ENCODE measurements at regions not wholly inside any gene's neighbourhood (a gene's known extent, or its start where the extent isn't known, plus 50 kb on each side); places are given as distances from the start of the nearest gene placed in this dataset.

DNA sequence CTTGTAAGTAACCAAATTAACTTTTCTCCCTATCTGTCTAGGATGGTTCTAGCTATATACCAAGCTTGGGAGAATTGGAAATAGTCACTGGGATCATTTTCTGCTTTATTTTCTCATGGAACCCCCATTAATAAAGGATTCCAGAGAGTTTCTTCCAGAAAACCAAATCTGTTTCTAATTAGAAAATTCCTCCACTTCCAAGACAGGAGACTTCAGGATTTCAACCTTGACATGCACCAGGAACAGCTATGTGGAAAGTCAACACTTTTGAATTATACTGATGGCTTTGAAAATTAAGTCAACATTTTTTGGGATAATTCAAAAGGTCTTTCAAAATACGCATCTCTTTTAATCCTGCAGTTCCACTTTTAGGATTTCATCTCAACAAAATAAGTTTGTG lies 138.3 kb downstream of the MEX3B start:
- FAIRE-seq = no peak

DNA sequence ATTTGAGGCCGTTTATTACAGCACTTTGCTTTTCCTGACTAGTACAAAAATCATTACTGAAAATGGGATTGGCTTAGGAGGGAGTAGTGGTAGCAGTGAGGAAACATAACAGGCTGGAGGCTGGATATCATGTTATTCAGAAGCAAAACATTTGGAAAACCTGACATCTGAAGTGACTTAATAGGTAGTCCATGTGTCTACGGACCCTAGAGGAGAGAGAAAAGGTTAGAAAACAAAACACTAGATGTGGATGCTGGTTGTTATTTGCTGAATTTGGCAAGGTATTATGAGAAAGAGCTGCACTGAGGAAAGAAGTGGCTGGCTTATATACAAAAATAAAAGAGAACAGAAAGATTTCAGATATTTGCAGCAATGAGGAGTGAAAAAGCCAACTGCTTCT lies 139.9 kb downstream of the MEX3B start:
- DNase-seq (ENCODE audit: insufficient read length, low spot score) = no peak
- TF ChIP-seq, protein P1, sequence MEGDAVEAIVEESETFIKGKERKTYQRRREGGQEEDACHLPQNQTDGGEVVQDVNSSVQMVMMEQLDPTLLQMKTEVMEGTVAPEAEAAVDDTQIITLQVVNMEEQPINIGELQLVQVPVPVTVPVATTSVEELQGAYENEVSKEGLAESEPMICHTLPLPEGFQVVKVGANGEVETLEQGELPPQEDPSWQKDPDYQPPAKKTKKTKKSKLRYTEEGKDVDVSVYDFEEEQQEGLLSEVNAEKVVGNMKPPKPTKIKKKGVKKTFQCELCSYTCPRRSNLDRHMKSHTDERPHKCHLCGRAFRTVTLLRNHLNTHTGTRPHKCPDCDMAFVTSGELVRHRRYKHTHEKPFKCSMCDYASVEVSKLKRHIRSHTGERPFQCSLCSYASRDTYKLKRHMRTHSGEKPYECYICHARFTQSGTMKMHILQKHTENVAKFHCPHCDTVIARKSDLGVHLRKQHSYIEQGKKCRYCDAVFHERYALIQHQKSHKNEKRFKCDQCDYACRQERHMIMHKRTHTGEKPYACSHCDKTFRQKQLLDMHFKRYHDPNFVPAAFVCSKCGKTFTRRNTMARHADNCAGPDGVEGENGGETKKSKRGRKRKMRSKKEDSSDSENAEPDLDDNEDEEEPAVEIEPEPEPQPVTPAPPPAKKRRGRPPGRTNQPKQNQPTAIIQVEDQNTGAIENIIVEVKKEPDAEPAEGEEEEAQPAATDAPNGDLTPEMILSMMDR (IDR thresholded peaks at IDR 0.05; ENCODE audit: insufficient read depth, missing control alignments) = no peak
- no peak for FAIRE-seq

More for the DNA sequence above, 138.3 kb downstream of the MEX3B start:
- DNase-seq (ENCODE audit: insufficient read length, low spot score) = no peak
- TF ChIP-seq, protein P1 (IDR thresholded peaks at IDR 0.05; ENCODE audit: insufficient read depth, missing control alignments) = no peak

DNA sequence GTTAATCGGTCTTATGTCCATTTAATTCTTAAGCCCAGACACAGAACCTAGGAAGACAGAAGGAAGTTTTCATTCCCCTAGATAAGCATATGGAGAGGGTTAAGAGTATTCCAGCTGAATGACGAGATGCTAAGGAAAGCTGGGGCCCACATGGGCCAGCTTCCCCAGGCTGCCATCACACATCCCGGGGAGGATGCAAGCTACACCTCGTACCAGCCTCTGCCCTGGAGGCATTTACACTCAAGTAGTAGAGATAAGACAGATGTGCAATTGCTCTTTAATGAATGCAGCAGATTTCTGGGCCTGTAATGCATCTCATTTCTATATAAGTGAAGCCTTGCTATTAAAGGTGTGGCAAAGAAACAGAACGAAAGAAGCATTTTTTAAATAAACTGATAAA lies 144.5 kb downstream of the MEX3B start:
- no peak for FAIRE-seq
- no peak for DNase-seq (ENCODE audit: insufficient read length, low spot score)
- TF ChIP-seq, protein P1 (IDR thresholded peaks at IDR 0.05; ENCODE audit: insufficient read depth, missing control alignments) = no peak

DNA sequence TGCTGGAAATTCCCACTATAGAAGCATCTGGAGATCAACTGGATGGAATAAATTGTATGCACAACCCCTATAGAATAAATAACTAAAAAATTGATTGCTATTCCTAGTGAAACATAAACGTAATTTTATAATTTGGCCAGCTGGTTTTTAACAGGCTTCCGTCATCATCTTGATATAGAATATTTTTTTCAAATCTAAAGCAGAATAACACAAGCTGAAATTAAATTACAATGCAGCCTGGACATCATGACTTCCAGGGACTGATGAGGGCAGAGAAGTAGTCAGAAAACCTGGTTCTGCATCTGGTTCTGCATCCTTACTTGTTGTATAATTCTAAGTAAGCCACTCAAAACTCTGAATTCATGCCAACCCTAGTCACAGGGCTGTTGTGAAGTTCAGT lies 146.1 kb downstream of the MEX3B start:
- DNase-seq (ENCODE audit: insufficient read length, low spot score) (no peak), FAIRE-seq (no peak)
- TF ChIP-seq, protein P1 (IDR thresholded peaks at IDR 0.05; ENCODE audit: insufficient read depth, missing control alignments) = no peak

DNA sequence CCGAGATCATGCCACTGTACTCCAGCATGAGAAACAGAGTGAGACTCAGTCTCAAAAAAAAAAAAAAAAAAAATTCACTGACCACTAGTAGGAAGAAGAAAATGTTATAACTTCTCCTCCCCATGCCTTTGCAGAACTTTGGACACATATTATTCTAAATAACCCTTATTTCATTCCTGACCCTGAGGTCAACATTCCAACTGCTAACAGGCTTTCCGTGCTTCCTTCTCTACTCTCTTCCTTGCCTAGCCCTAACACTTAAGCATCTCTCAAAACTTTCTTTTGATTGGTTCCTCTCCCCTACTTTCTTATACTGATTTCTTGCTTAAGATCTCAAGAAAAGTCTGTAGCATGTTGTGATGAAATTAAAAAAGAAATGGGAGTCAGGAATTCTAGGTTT lies 146.8 kb downstream of the MEX3B start:
- FAIRE-seq (no peak), DNase-seq (ENCODE audit: insufficient read length, low spot score) (no peak)
- TF ChIP-seq, protein P1 (IDR thresholded peaks at IDR 0.05; ENCODE audit: insufficient read depth, missing control alignments) = no peak

DNA sequence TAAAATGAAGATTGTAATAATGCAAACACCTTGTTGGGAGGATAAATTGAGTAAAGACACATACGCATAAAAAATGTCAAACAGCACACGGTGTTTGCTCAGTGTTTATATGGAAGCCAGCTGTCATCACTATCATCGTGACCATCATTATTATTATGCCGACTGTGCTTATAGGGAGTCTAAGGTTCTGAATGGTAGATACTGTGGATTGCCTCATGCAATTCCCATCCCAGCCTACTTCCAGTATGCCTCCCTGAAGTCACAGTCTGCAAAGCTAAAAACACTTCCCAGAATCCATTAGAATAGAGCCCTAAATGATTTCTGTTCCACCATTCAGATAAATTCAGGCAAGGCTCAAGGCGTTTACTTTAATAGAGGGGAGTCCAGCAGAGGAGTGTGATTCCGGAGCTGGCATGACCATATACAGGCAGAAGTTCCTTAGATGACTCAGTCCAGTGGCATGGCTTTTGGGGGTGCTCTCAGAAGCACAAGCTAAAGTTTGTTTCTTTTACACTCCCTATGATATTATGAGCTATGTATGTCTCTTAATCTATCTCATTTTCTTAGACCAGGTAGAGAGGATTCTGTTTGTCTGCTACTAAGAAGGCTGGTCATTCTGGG lies 148.7 kb downstream of the MEX3B start:
- DNase-seq (ENCODE audit: insufficient read length, low spot score) (no peak), FAIRE-seq (no peak)
- TF ChIP-seq, protein P1 (IDR thresholded peaks at IDR 0.05; ENCODE audit: insufficient read depth, missing control alignments) = no peak

DNA sequence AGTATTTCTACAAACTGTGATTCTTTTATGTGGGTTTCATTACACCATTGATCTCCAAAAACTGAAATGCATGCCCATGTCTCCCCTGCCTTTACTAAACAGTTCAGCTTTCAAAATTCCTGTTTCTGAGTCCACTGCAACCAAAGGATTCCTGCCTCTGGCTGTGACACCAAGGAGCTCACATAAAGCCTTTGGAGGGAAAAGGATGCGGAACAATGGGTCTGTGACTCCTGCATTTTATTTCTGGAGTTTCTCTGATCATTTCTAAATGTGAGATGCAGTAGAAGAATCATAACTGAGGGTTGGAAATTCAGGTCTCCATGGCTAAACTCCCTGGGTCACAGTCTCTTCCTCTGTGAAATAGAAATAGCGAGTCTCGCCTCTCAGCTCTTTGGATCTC lies 149.5 kb downstream of the MEX3B start:
- TF ChIP-seq, protein P1 (IDR thresholded peaks at IDR 0.05; ENCODE audit: insufficient read depth, missing control alignments) = no peak
- FAIRE-seq = no peak

More for the DNA sequence above, 149.5 kb downstream of the MEX3B start:
- DNase-seq (ENCODE audit: insufficient read length, low spot score) = no peak

Measured in D721Med (cell line).